Dermis microvascular lymphatic vessel endothelial cell (primary cell): ENCODE measurements at regions not wholly inside any gene's neighbourhood (a gene's known extent, or its start where the extent isn't known, plus 50 kb on each side); places are given as distances from the start of the nearest gene placed in this dataset.

Experiments used
- DNase-seq, 2 donors: peaks; one replicate each; pipeline versions ENCODE4 v3.0.0 to v3.0.0-alpha.2; 2010; ENCODE audit warnings: low read depth in 2 of 2

- DNase-seq, result no peak
Observed at GRCh38 chr5:133714161-133714915, 102.0 kb upstream of the FSTL4 start.

DNA sequence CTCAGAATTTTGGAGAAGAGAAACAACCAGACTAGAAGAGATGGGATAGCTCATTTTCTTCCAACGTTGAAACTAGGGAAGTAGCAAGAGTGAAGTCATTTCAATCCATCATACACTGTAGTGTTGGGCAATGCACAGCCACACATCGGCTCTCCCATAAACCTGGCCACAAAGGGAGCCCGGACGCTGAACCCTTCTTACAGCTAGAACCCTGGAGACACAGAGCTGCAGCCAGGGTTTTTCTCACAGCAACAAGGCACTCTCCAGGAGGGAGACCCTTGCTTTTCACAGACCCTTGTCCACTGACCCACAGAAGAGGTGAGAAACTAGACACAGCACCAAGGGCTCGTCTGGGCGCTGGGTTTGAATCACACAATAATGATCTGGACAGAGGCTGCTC, 101.4 kb upstream of the FSTL4 start:
- no peak for DNase-seq

DNA sequence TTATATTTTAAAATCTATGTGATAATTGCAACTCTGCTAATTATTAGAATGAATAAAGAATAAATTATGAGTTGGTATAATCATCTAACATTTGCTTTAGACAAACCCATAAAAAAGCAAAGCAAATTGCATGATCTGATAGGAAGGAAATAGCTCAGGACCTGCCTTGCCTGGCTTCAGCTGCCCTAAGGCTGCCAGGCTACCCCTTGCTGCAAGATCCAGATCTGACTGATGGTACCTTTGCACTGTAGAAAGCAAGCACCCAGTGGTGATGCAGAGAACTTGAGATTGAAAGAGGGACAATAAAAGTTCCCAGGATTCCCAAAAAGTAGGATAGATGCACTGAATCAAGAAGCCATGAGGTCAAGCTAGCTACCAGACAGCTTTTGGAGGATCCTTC, 100.9 kb upstream of the FSTL4 start:
- DNase-seq, result no peak

- no peak for DNase-seq
Observed at GRCh38 chr5:133712562-133712961, 100.2 kb upstream of the FSTL4 start.

GRCh38 chr5:133709209-133709725, 96.9 kb upstream of the FSTL4 start:
- DNase-seq, result no peak

- no peak for DNase-seq
Observed at GRCh38 chr5:133708331-133708850, 96.0 kb upstream of the FSTL4 start.

DNA sequence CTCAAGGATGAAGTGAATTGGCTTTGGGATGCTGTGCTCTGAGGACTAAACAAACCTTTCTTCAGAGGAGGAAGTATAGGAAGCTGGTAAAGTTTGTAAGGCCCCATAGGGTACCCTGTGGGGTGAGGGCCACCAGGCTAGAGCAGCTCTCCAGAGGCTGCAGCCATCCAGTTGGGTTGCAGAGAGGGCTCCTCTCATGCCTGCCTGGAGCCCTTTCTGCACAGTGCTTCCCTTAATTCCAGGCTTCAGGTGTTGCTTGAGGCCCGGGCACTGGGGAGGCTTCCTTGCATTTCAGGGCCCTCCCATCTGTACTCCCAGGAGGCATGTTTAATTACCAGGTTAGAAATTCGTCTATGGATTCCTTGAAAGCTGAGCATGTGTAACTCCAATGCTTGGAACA, 95.3 kb upstream of the FSTL4 start:
- no peak for DNase-seq

- no peak for DNase-seq
Observed at GRCh38 chr5:133706506-133707430, 94.4 kb upstream of the FSTL4 start.

- DNase-seq, result no peak
Observed at GRCh38 chr5:133705331-133705730, 93.0 kb upstream of the FSTL4 start.

DNA sequence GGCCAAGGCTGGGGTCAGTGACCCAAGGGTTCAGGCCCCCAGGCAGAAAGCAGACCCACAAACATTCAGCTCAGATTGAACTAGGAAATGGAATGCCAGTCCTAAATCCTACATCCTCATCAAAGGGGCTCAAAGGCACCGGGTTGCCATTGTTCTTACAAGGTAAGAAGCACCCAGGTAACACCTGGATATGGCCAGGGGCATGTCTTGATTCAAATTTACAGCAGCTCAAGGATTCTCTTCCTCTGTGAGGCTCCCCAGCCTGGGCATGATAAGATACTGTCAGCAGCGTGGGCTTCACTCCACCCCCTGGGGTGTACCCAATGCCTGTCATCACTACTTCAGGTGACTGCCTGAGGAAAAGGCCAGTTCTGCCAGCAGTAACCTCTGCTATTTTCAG, 92.1 kb upstream of the FSTL4 start:
- DNase-seq, result no peak

- DNase-seq, result no peak
Observed at GRCh38 chr5:133703935-133704334, 91.6 kb upstream of the FSTL4 start.

DNA sequence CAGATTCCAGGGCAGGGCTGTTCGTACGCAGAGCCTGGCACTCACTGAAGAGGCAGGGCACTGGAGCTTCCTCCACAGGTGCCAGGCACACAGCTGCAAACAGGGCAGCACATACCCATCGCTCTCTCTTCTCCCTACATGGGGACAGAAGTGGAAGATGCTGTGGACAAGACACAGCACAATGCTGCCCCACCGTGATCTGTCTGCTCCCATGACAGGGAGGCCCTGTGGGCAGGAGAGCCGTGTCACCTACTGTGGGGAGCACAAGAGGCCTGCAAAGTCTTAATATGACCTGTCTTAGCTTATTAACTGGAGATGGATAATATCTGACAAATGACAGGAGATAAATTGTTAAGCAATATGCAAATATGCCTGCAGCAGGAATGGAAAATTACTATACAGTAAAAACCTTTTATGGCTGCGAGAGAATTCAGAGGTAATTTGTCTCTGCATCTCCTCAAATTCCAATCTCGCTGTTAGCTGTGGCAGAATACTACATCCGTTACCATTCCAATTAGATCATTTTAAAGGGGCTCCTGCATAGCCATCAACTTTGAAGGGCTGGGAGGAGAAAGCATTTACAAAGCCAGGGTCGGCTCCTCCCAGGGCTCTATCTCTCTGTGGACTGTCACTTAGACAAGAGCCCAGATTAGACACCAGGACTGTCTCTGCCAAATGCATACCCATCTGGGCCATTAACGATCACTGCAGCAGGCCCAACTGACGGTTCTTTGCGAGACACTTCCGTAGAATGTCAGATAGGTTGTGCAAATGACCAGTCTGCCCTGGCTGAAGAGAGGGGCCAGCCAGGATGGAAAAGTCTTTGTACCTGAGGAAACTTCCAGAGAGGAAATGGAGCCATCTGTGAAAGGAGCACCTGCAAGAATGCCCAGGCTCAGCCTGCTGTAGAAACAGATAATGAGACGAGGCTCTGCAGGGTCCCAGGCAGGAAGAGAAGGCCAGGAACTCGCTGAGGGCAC, 90.7 kb upstream of the FSTL4 start:
- DNase-seq, result no peak

DNA sequence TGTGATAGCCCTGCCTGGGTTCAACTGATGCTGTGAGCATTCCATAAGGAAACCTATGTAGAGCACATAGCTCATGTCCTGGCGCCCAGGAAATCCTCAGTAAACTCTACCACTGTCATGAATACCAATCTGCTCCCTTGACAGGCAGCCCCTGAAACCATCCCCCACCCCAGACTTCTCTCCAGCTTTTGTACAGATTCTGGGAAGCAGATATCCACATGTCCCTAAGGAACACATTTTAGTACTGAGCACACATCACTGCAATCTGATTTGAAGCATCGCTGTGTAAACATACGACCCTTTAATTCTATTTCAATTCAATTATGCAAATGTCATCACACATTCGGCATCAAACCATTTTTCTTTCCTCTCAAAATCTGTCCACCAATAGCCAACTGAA, 89.5 kb upstream of the FSTL4 start:
- DNase-seq, result no peak

- DNase-seq, result no peak
Observed at GRCh38 chr5:133700251-133700650, 87.9 kb upstream of the FSTL4 start.

DNA sequence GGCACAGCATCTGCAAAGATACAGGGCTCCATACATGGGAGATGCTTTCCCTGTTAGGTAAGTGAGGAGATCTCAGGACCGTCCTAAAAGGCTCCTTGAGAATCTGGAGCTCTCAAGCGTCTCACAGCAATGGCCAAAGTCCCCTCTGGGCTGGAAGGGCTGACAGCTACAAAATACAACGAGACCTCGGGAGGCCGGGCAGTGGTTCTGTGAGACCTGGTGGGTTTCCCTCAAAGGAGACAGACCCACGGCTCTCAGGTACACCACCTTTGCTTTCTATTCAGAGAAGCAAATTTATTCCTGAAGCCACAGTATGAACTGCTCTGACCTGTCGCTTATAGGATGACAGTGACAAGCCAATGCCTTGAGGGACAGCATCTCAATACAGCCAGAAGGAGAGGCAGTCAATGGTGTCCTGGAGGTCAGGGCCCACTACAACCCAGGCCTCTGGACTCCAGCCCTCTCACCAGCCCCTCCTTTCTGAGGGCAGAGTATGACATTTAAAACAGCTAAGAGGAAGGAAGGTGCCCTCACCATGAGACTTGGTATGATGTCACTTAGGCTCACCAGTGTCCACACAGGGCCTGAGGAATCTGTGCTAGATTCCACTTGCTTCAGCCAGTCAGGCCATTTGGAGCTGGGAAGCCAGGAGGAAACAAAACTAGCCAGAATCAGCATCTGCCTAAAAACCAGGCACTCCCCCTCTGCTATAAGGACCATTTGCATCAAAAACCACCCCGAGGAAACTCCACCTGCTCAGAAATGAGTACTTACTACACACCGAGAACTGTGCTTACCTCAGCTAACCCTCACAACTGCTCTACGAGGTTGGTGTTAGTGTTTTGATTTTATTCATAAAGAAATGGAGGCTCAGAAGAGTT, 86.5 kb upstream of the FSTL4 start:
- no peak for DNase-seq

- DNase-seq, result no peak
Observed at GRCh38 chr5:133698259-133698554, 85.9 kb upstream of the FSTL4 start.

DNA sequence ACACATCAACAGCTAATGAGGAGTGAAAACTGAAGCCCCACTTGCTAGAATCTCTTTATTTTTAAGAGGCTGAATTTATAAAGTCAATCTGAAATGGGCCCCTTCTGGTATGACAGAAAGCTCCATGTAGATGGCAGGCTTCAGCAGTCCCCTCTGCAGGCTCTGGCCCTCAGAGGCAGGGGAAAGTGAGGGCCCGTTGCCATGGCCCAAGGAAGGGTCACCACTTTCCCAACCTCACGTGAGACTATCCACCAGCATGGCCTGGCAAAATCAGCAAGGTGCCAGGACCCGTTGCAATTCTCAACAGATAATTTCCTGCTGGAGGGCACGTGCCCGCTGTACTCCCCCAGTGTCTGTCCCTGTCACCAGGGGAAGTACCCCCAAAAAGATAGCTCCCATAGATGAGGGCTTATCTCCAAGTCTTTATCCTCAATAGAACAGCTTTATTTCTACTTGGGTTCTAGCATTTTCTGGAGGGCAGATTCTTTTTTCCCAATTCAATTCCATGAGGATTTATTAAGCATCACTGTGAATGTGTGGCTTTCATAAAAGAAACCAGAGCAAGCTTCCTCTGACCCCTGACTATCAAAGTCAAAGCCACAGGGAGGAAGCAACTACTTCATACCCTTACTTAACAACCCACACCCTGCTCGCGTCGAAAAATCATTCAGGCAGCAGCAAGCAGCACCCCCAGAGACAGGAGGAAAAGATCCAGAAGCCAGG, 85.4 kb upstream of the FSTL4 start:
- no peak for DNase-seq

DNA sequence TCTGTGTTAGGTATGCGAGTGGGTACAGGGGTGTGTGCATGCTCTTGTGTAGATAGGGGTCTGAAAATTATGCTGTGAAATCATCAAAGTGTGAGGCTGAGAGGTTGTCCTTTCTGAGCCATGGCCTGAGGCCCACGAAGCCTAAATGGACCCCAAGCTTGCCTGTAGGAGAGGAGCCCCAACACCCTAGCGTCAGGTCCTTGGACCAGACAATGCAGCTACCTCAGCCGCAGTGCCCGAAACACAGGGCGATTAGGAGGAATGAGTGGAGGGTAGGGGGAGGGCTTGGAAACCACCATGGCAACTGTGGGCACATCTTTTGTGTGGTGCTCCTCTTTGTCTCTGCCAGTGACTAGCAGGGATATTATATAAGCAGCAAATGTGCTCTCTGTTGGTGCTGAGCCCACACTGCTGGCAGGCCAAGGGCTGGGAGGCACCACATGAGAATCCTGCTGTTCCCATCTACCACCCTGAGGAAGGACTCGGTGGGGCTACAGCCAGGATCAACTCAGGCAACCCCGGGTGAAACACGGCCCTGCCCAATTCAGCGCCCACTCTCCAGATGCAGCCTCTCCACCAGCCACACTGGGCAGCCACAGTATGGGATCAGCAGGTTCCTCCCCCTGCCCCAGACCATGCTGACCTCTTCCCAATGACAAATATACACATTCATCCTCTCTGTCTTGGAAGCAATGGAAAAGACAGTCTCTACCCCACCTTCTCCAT, 84.6 kb upstream of the FSTL4 start:
- no peak for DNase-seq

DNA sequence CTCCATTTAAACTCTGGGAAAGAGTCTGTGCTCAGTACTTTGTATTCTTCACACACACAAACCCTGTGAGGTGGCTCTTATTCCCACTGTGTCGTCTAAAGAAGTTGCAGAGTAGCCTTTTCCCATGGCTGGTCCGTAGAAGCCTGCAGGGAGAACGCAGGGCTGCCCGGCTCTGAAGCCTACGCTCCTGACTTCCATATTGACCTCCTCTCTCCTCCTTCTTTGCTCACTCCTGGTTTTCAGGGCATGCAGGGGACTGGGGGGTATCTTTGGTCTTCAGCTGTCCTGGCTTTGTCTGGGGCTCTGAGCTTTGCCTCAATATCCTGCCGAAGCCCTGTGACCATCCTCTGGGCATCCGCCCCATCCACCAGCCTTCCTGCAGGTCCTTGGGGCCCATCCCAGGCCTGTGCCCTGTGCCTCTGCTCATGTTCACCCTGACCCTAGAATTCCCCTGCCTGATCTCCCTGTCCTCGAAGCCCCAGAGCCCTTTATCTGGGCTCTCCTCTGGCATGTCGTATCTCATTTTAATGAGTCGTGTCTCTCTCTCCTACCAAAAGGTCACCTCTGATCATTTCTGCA, 83.8 kb upstream of the FSTL4 start:
- no peak for DNase-seq
